Upper lobe of left lung (tissue), 6 donors: ENCODE measurements at regions not wholly inside any gene's neighbourhood (a gene's known extent, or its start where the extent isn't known, plus 50 kb on each side); places are given as distances from the start of the nearest gene placed in this dataset.
"Not testable (repeated sequence)": the region's sequence is repeated elsewhere in the genome, so short reads cannot be mapped to it uniquely, and the experiment has no call there.

Source experiments
- ATAC-seq, 2 donors: fragments of 200-7000 bp; cut with Tn5 transposase; one replicate each; pipeline ENCODE4 v1.9.1; 2022; ENCODE audit warnings: mild to moderate bottlenecking in 2 of 2, moderate library complexity in 2 of 2; ENCODE audit not compliant: low FRiP score in 2 of 2
- DNase-seq, 2 donors: peaks; one replicate each; pipeline ENCODE4 v3.0.0-alpha.2; 2019 to 2020
- H3K27ac ChIP-seq, 4 donors: fragments of 200-600 bp; sonication (generic); one replicate each; pipeline ENCODE4 v1.5.1; 2016 to 2019
- H3K27me3 ChIP-seq, 4 donors: fragments of 200-600 bp; sonication (generic); one replicate each; pipeline ENCODE4 v1.5.1; 2017 to 2019
- H3K36me3 ChIP-seq, 4 donors: fragments of 200-600 bp; sonication (generic); one replicate each; pipeline ENCODE4 v1.5.1; 2016 to 2019
- H3K4me1 ChIP-seq, 4 donors: fragments of 200-600 bp; sonication (generic); one replicate each; pipeline ENCODE4 v1.5.1; 2018 to 2019
- H3K4me3 ChIP-seq, 4 donors: fragments of 200-600 bp; sonication (generic); one replicate each; pipeline ENCODE4 v1.5.1; 2017 to 2019; ENCODE audit warnings: mild to moderate bottlenecking in 2 of 4, moderate library complexity in 1 of 4
- H3K9me3 ChIP-seq, 4 donors: fragments of 200-600 bp; sonication (generic); one replicate each; pipeline ENCODE4 v1.5.1; 2018 to 2019
- EP300 ChIP-seq, 4 donors: sonication (generic); formaldehyde crosslinking; IDR thresholded peaks; one replicate each; pipeline ENCODE4 v1.5.1; 2017; ENCODE audit warnings: antibody characterized with exemption in 4 of 4, control low read depth in 2 of 4
- POLR2A ChIP-seq, 4 donors: fragments of 450-650 bp; IDR thresholded peaks; one replicate each; pipeline ENCODE4 v1.5.1; 2016 to 2017; ENCODE audit warnings: antibody characterized with exemption in 4 of 4, mild to moderate bottlenecking in 2 of 4
- POLR2AphosphoS5 ChIP-seq, 2 donors: sonication (generic); formaldehyde crosslinking; IDR thresholded peaks; one replicate each; pipeline ENCODE4 v1.5.1; 2017; ENCODE audit warnings: antibody characterized with exemption in 2 of 2
- WGBS, 2 donors: methylation state at CpG; one replicate each; pipeline ENCODE4 v1.1.5; 2017 to 2018; 5-methylcytosine and 5-hydroxymethylcytosine counted together
- TF ChIP-seq, protein P1 (sequence below), 6 experiments: fragments of 450-650 bp in 4 of 6; fragments of 200-600 bp in 2 of 6; sonication (generic) in 2 of 6; IDR thresholded peaks; one replicate each; pipeline ENCODE4 v1.5.1; 2016 to 2019; ENCODE audit warnings: antibody characterized with exemption in 6 of 6
- donor health status: DM: no; HTN: no; CAD: no; lungs with moderate emphysema.
- donor health status: DM: no; HTN: yes; CAD: no; lungs with severe emphysema.

DNA sequence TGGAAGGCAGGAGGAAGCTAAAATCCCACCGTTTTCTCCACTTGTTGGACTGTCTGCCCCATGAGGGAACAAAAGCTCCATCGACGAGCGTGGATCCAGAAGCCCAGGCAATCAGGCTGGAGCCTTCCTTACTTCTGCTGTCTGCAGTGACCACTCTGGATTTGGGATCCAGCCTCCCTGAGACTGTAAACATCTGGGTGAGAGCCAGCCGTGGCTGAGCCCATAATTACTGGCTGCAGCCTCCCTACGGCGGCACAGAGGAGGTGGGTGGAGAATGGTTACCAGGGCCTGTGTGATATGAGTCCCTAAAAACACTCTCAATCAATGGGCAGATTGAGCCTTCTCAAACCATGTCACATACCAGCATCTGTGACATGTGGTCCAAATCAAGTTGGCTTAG, 158.2 kb downstream of the FOXL1 start:
- H3K27me3 ChIP-seq: peaks cover 0 to 4% (median 0%) of the 10 kb centered on the region in 4 donors
- H3K27ac ChIP-seq: no peak overlapping the region
- TF ChIP-seq EP300 (IDR thresholded peaks at IDR 0.05) (no peak), POLR2A (IDR thresholded peaks at IDR 0.05) (no peak), POLR2AphosphoS5 (IDR thresholded peaks at IDR 0.05) (no peak)
- TF ChIP-seq, protein P1, sequence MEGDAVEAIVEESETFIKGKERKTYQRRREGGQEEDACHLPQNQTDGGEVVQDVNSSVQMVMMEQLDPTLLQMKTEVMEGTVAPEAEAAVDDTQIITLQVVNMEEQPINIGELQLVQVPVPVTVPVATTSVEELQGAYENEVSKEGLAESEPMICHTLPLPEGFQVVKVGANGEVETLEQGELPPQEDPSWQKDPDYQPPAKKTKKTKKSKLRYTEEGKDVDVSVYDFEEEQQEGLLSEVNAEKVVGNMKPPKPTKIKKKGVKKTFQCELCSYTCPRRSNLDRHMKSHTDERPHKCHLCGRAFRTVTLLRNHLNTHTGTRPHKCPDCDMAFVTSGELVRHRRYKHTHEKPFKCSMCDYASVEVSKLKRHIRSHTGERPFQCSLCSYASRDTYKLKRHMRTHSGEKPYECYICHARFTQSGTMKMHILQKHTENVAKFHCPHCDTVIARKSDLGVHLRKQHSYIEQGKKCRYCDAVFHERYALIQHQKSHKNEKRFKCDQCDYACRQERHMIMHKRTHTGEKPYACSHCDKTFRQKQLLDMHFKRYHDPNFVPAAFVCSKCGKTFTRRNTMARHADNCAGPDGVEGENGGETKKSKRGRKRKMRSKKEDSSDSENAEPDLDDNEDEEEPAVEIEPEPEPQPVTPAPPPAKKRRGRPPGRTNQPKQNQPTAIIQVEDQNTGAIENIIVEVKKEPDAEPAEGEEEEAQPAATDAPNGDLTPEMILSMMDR (IDR thresholded peaks at IDR 0.05): no peak
- ATAC-seq (no peak), DNase-seq (no peak)
- no peak overlapping the region for H3K4me3 ChIP-seq
- WGBS, 2 donors: 89% methylated on average over 7 of the region's 7 CpGs; no CpG with 5 or more reads in 1 of the 2 donors
- H3K4me1 ChIP-seq: peaks cover 0 to 9% (median 0%) of the 10 kb centered on the region in 4 donors
- H3K9me3 ChIP-seq: no peaks in the 10 kb centered on the region
- no peaks in the 10 kb centered on the region for H3K36me3 ChIP-seq

DNA sequence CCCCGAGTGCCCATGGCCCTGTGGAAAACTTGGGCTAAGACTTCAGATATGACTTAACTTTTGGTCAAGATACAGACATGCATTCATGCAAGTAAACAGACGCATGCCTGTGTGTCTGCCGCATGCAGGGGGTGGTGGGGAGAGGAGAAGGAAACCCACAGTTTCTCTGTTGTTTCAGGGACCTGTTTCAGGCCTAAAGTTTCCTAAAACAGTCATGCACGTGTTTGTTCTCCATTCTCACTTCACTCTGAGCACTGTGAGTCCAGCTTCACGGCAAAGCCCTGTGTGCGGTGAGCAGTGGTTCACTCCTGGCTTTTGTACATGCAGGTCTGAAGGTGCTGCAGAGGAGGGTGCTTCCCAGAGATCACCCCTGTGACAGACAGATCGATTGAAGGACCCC, 158.7 kb downstream of the FOXL1 start:
- Histone ChIP-seq H3K4me3 (no peak overlapping the region), H3K27me3 (peaks cover 0 to 4% (median 0%) of the 10 kb centered on the region in 4 donors)

GRCh38 chr16:86738322-86738721, 160.0 kb downstream of the FOXL1 start:
- H3K4me1 ChIP-seq: peaks cover 0 to 12% (median 0%) of the 10 kb centered on the region in 4 donors
- not testable (repeated sequence) for H3K4me3 ChIP-seq, H3K36me3 ChIP-seq, ATAC-seq, DNase-seq, H3K27ac ChIP-seq, H3K9me3 ChIP-seq, H3K27me3 ChIP-seq
- WGBS, 2 donors: 91 to 93% methylated on average over 28 to 29 of the region's 35 CpGs

More for the DNA sequence above, 158.7 kb downstream of the FOXL1 start:
- no peak overlapping the region for H3K27ac ChIP-seq
- peaks cover 0 to 12% (median 0%) of the 10 kb centered on the region in 4 donors for H3K4me1 ChIP-seq
- no peak for TF ChIP-seq EP300 (IDR thresholded peaks at IDR 0.05)
- no peak for TF ChIP-seq POLR2A (IDR thresholded peaks at IDR 0.05)
- TF ChIP-seq POLR2AphosphoS5 (IDR thresholded peaks at IDR 0.05): no peak
- TF ChIP-seq, protein P1 (IDR thresholded peaks at IDR 0.05): no peak
- H3K36me3 ChIP-seq: no peaks in the 10 kb centered on the region
- DNase-seq (no peak), ATAC-seq (no peak)
- 77 to 90% methylated on average over 6 to 7 of the region's 7 CpGs for WGBS, 2 donors
- H3K9me3 ChIP-seq: no peaks in the 10 kb centered on the region

- Histone ChIP-seq H3K36me3 (no peaks in the 10 kb centered on the region), H3K27ac (no peak overlapping the region), H3K9me3 (no peaks in the 10 kb centered on the region), H3K4me1 (peaks cover 0 to 12% (median 0%) of the 10 kb centered on the region in 4 donors), H3K27me3 (no peaks in the 10 kb centered on the region), H3K4me3 (no peak overlapping the region)
- no peak for DNase-seq
- ATAC-seq: no peak
- TF ChIP-seq, protein P1 (IDR thresholded peaks at IDR 0.05): no peak
- TF ChIP-seq EP300 (IDR thresholded peaks at IDR 0.05): no peak
- no peak for TF ChIP-seq POLR2A (IDR thresholded peaks at IDR 0.05)
- TF ChIP-seq POLR2AphosphoS5 (IDR thresholded peaks at IDR 0.05): no peak
- 66 to 73% methylated on average over 3 of the region's 3 CpGs for WGBS, 2 donors
Observed at GRCh38 chr16:86739178-86739577, 160.8 kb downstream of the FOXL1 start.

DNA sequence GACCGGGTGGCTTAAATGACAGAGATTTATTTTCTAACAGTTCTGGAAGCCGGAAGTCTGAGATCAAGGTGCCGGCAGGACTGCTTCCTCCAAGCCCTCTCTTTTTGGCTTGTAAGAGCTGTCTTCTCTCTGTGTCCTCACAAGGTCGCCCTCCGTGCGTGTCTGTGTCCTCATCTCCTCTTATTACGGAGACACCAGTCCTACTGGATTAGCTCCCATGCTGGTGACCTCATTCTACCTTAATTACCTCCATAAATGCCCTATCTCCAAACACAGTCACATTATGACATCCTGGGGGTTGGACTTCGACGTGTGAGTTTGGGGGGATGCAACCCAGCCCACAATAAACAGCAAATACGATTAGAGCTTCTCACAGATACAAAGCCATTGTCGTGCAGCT, 161.5 kb downstream of the FOXL1 start:
- no peak for ATAC-seq
- Histone ChIP-seq H3K9me3 (no peaks in the 10 kb centered on the region), H3K4me3 (no peak overlapping the region), H3K36me3 (no peaks in the 10 kb centered on the region), H3K4me1 (peaks cover 0 to 12% (median 0%) of the 10 kb centered on the region in 4 donors), H3K27ac (no peak overlapping the region), H3K27me3 (no peaks in the 10 kb centered on the region)
- 57 to 66% methylated on average over 11 of the region's 11 CpGs for WGBS, 2 donors
- TF ChIP-seq POLR2AphosphoS5 (IDR thresholded peaks at IDR 0.05) (no peak), POLR2A (IDR thresholded peaks at IDR 0.05) (no peak), EP300 (IDR thresholded peaks at IDR 0.05) (no peak)
- TF ChIP-seq, protein P1 (IDR thresholded peaks at IDR 0.05): no peak
- no peak for DNase-seq
